ENCODE measurements at regions not wholly inside any gene's neighbourhood (a gene's known extent, or its start where the extent isn't known, plus 50 kb on each side); places are given as distances from the start of the nearest gene placed in this dataset.

DNA sequence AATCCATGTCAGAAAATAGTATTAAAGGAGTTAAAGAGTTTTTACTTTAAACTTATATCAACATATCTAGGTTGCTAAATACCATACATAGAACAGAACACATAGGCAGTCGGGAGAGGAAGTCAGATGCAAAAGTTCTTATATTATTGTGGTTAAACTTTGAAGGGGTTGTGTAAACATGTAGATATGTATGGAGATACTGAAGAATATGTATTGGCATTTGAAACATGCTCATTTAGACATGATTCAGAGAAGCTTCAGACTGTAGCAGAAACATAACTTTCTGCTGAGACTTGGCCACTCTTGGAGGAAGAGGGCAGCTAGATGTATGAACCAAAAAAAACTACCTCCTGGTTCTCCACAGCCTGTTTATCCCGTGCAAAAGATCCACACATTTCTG lies 103.5 kb upstream of the FERD3L start:
- no peak overlapping the region for H3K4me3 ChIP-seq (ENCODE audit: low read length in 2 of 2)
- ChIA-PET POLR2A (ENCODE audit: partially characterized antibody) (no interaction called here), CTCF (ENCODE audit: partially characterized antibody) (no interaction called here)
- no peaks in the 10 kb centered on the region for H3K36me3 ChIP-seq (ENCODE audit: insufficient read depth, low read length)
- H3K27me3 ChIP-seq (ENCODE audit: insufficient read depth, low read length): no peaks in the 10 kb centered on the region
- H3K4me1 Mint-ChIP-seq: no peaks in the 10 kb centered on the region
- no peaks in the 10 kb centered on the region for H3K4me1 ChIP-seq (ENCODE audit: insufficient read depth, low read length)
- intact Hi-C loops (cut with micrococcal nuclease): no loop called here
- peaks cover 0 to 13% (median 2%) of the 10 kb centered on the region in 8 donors for H3K9me3 Mint-ChIP-seq
- no peaks in the 10 kb centered on the region for H3K36me3 Mint-ChIP-seq
- no peak overlapping the region for H3K27ac ChIP-seq (ENCODE audit: low read depth, low read length)
- DNase-seq: no peak
- peaks cover 0 to 4% of the 10 kb centered on the region in 2 donors for H3K9me3 ChIP-seq (ENCODE audit: control insufficient read depth in 1 of 2, low read length in 2 of 2)
- H3K27ac Mint-ChIP-seq: no peak overlapping the region
- no peak overlapping the region for H3K4me3 Mint-ChIP-seq
- no peaks in the 10 kb centered on the region for H3K27me3 Mint-ChIP-seq

DNA sequence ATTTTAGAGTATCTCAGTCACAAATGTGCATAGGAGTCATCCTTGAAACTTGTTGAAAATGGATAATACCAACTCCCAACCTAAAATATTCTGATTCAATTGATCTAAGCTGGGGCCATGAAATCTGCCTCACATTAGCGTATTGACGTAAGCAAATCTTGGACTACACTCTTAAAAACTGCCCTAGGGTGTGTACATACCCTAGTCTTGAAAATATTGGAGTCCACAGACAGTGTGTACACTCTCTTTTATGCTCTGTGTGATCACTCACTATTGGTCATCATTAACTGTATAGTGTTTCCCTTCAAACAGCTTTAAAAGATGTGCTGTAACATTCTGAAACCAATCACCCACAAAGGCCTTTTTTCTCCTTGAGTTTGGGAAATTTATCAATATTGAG lies 102.9 kb upstream of the FERD3L start:
- no peak overlapping the region for H3K4me3 ChIP-seq (ENCODE audit: low read length in 2 of 2)
- POLR2A ChIA-PET (ENCODE audit: partially characterized antibody): no interaction called here
- H3K4me1 ChIP-seq (ENCODE audit: insufficient read depth, low read length): no peaks in the 10 kb centered on the region
- H3K27me3 ChIP-seq (ENCODE audit: insufficient read depth, low read length): no peaks in the 10 kb centered on the region
- CTCF ChIA-PET (ENCODE audit: partially characterized antibody): no interaction called here
- Mint-ChIP-seq H3K27me3 (no peaks in the 10 kb centered on the region), H3K4me3 (no peak overlapping the region), H3K4me1 (no peaks in the 10 kb centered on the region), H3K9me3 (peaks cover 0 to 14% (median 3%) of the 10 kb centered on the region in 8 donors), H3K27ac (no peak overlapping the region), H3K36me3 (no peaks in the 10 kb centered on the region)
- no peaks in the 10 kb centered on the region for H3K36me3 ChIP-seq (ENCODE audit: insufficient read depth, low read length)
- intact Hi-C loops (cut with micrococcal nuclease): no loop called here
- peaks cover 0 to 4% of the 10 kb centered on the region in 2 donors for H3K9me3 ChIP-seq (ENCODE audit: control insufficient read depth in 1 of 2, low read length in 2 of 2)
- DNase-seq: no peak
- no peak overlapping the region for H3K27ac ChIP-seq (ENCODE audit: low read depth, low read length)

DNA sequence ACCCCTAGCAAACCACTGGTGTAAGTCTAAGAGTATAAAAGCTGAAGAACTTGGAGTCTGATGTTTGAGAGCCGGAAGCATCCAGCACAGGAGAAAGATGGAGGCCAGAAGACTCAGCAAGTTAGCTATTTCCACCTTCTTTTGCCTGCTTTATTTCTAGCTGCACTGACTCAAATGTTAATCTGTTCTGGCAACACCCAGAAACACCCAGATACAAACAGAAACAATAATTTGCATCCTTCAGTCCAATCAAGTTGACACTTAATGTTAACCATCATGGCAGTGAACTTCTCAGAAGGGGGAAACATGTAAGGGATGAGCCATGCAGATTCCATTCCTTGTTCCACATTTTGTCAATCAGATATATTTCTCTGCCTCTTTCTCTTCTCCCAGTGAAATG lies 101.8 kb upstream of the FERD3L start:
- peaks cover 4 to 18% (median 6%) of the 10 kb centered on the region in 8 donors for H3K9me3 Mint-ChIP-seq
- ChIA-PET CTCF (ENCODE audit: partially characterized antibody) (no interaction called here), POLR2A (ENCODE audit: partially characterized antibody) (no interaction called here)
- DNase-seq: no peak
- peaks cover 0 to 8% of the 10 kb centered on the region in 2 donors for H3K9me3 ChIP-seq (ENCODE audit: control insufficient read depth in 1 of 2, low read length in 2 of 2)
- no peak overlapping the region for H3K27ac Mint-ChIP-seq
- H3K27me3 ChIP-seq (ENCODE audit: insufficient read depth, low read length): no peaks in the 10 kb centered on the region
- H3K27ac ChIP-seq (ENCODE audit: low read depth, low read length): no peak overlapping the region
- no peaks in the 10 kb centered on the region for H3K36me3 ChIP-seq (ENCODE audit: insufficient read depth, low read length)
- no peaks in the 10 kb centered on the region for H3K27me3 Mint-ChIP-seq
- H3K36me3 Mint-ChIP-seq: no peaks in the 10 kb centered on the region
- H3K4me1 ChIP-seq (ENCODE audit: insufficient read depth, low read length): no peaks in the 10 kb centered on the region
- intact Hi-C loops (cut with micrococcal nuclease): no loop called here
- H3K4me3 ChIP-seq (ENCODE audit: low read length in 2 of 2): no peak overlapping the region
- no peak overlapping the region for H3K4me3 Mint-ChIP-seq
- H3K4me1 Mint-ChIP-seq: no peaks in the 10 kb centered on the region

DNA sequence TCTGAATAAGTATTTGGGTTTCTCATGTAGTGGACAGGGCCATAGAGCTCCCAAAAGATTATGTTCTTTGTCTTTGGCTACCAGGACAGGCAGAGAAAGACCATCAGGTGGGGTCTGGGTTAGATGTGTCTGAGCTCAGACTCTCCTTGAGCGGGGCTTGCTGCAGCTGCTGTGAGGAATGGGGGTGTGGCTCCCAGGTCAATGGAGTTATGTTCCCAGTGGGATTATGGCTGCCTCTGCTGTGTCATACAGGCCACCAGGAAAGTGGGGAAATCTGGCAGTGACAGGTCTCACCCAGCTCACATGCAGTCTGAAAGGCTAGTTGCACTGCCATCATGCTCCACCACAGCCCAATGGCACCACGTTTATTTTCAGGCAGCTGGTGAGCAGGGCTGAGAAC lies 97.0 kb upstream of the FERD3L start:
- peaks cover 0 to 37% (median 17%) of the 10 kb centered on the region in 8 donors for H3K9me3 Mint-ChIP-seq
- DNase-seq: no peak
- intact Hi-C loops (cut with micrococcal nuclease): no loop called here
- H3K4me3 ChIP-seq (ENCODE audit: low read length in 2 of 2): no peak overlapping the region
- no peak overlapping the region for H3K4me3 Mint-ChIP-seq
- H3K27me3 ChIP-seq (ENCODE audit: insufficient read depth, low read length): no peaks in the 10 kb centered on the region
- CTCF ChIA-PET (ENCODE audit: partially characterized antibody): no interaction called here
- no peaks in the 10 kb centered on the region for H3K36me3 Mint-ChIP-seq
- H3K9me3 ChIP-seq (ENCODE audit: control insufficient read depth in 1 of 2, low read length in 2 of 2): peaks cover 0 to 11% of the 10 kb centered on the region in 2 donors
- H3K27me3 Mint-ChIP-seq: no peaks in the 10 kb centered on the region
- H3K27ac ChIP-seq (ENCODE audit: low read depth, low read length): no peak overlapping the region
- H3K4me1 Mint-ChIP-seq: no peaks in the 10 kb centered on the region
- no peak overlapping the region for H3K27ac Mint-ChIP-seq
- POLR2A ChIA-PET (ENCODE audit: partially characterized antibody): no interaction called here
- H3K4me1 ChIP-seq (ENCODE audit: insufficient read depth, low read length): no peaks in the 10 kb centered on the region
- no peaks in the 10 kb centered on the region for H3K36me3 ChIP-seq (ENCODE audit: insufficient read depth, low read length)

DNA sequence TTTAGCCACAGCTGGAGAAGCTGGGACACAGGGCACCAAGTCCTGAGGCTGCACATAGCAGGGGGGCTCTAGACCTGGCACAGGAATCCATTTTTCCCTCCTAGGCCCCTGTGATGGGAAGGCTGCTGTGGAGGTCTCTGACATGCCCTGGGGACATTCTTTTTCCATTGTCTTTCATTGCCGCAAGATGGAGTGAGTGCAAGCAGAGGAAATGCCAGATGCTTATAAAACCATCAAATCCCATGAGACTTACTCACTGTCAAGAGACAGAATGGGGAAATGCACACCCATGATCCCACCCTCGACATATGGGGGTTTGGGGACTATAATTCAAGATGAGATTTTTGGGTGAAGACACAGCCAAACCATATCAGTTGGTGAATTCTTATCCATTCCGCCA lies 94.7 kb upstream of the FERD3L start:
- ChIA-PET POLR2A (ENCODE audit: partially characterized antibody) (no interaction called here), CTCF (ENCODE audit: partially characterized antibody) (no interaction called here)
- no peaks in the 10 kb centered on the region for H3K27me3 ChIP-seq (ENCODE audit: insufficient read depth, low read length)
- intact Hi-C loops (cut with micrococcal nuclease): no loop called here
- no peaks in the 10 kb centered on the region for H3K27me3 Mint-ChIP-seq
- no peaks in the 10 kb centered on the region for H3K36me3 ChIP-seq (ENCODE audit: insufficient read depth, low read length)
- H3K4me1 Mint-ChIP-seq: no peaks in the 10 kb centered on the region
- no peaks in the 10 kb centered on the region for H3K4me1 ChIP-seq (ENCODE audit: insufficient read depth, low read length)
- no peak overlapping the region for H3K27ac Mint-ChIP-seq
- H3K9me3 Mint-ChIP-seq: peaks cover 0 to 40% (median 18%) of the 10 kb centered on the region in 8 donors
- DNase-seq: no peak
- H3K9me3 ChIP-seq (ENCODE audit: control insufficient read depth in 1 of 2, low read length in 2 of 2): peaks cover 0 to 11% of the 10 kb centered on the region in 2 donors
- H3K4me3 Mint-ChIP-seq: no peak overlapping the region
- no peak overlapping the region for H3K4me3 ChIP-seq (ENCODE audit: low read length in 2 of 2)
- no peak overlapping the region for H3K27ac ChIP-seq (ENCODE audit: low read depth, low read length)
- no peaks in the 10 kb centered on the region for H3K36me3 Mint-ChIP-seq

DNA sequence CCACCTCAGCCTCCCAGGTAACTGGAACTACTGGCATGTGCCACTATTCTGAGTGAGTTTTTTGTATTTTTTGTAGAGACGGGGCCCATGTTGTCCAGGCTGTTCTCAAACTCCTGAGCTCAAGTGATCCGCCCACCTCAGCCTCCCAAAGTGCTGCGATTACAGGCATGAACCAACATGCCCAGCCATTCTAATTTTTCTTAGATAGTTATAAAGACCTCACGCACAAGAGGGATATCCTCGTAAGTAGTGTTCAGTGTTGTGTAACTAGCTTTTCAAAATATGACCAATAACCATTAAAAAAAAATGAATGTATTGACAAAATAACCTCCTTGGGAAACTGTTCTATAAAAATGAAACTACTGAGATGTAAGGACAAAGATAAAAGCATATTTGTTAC lies 90.5 kb upstream of the FERD3L start:
- Histone ChIP-seq H3K4me1 (ENCODE audit: insufficient read depth, low read length) (no peaks in the 10 kb centered on the region), H3K27me3 (ENCODE audit: insufficient read depth, low read length) (no peaks in the 10 kb centered on the region), H3K36me3 (ENCODE audit: insufficient read depth, low read length) (no peaks in the 10 kb centered on the region), H3K27ac (ENCODE audit: low read depth, low read length) (no peak overlapping the region), H3K4me3 (ENCODE audit: low read length in 2 of 2) (no peak overlapping the region), H3K9me3 (ENCODE audit: control insufficient read depth in 1 of 2, low read length in 2 of 2) (no peaks in the 10 kb centered on the region)
- no peak for DNase-seq
- no peaks in the 10 kb centered on the region for H3K36me3 Mint-ChIP-seq
- H3K4me3 Mint-ChIP-seq: no peak overlapping the region
- POLR2A ChIA-PET (ENCODE audit: partially characterized antibody): no interaction called here
- H3K9me3 Mint-ChIP-seq: peaks cover 0 to 21% (median 6%) of the 10 kb centered on the region in 8 donors
- no peaks in the 10 kb centered on the region for H3K27me3 Mint-ChIP-seq
- no peaks in the 10 kb centered on the region for H3K4me1 Mint-ChIP-seq
- CTCF ChIA-PET (ENCODE audit: partially characterized antibody): no interaction called here
- intact Hi-C loops (cut with micrococcal nuclease): no loop called here
- no peak overlapping the region for H3K27ac Mint-ChIP-seq

DNA sequence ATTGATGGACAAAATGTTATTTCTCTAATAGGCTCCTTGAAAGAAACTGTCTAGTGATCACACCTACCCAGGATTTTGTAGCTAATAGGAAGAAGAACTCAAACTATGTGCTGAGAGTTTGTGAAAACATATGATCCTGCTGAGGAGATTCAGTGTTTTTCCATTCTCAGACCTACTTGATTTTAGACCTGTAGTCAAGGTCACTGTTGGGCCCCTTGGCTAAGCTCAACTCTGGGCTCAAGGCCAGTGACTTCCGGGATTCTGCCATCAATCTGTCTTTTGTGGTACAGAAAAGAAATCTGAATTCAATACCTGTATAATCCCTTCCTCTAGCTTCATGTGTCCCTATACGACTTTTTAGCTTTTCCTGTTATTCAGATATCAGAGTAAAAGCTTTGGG lies 79.7 kb upstream of the FERD3L start:
- no peak for DNase-seq
- intact Hi-C loops (cut with micrococcal nuclease): no loop called here
- H3K27me3 Mint-ChIP-seq: no peaks in the 10 kb centered on the region
- no peaks in the 10 kb centered on the region for H3K4me1 Mint-ChIP-seq
- CTCF ChIA-PET (ENCODE audit: partially characterized antibody): no interaction called here
- no peaks in the 10 kb centered on the region for H3K9me3 ChIP-seq (ENCODE audit: control insufficient read depth in 1 of 2, low read length in 2 of 2)
- no peak overlapping the region for H3K27ac Mint-ChIP-seq
- H3K4me3 ChIP-seq (ENCODE audit: low read length in 2 of 2): no peak overlapping the region
- POLR2A ChIA-PET (ENCODE audit: partially characterized antibody): no interaction called here
- no peaks in the 10 kb centered on the region for H3K4me1 ChIP-seq (ENCODE audit: insufficient read depth, low read length)
- no peak overlapping the region for H3K4me3 Mint-ChIP-seq
- no peaks in the 10 kb centered on the region for H3K27me3 ChIP-seq (ENCODE audit: insufficient read depth, low read length)
- peaks cover 0 to 16% (median 12%) of the 10 kb centered on the region in 8 donors for H3K9me3 Mint-ChIP-seq
- no peak overlapping the region for H3K27ac ChIP-seq (ENCODE audit: low read depth, low read length)
- H3K36me3 Mint-ChIP-seq: no peaks in the 10 kb centered on the region
- H3K36me3 ChIP-seq (ENCODE audit: insufficient read depth, low read length): no peaks in the 10 kb centered on the region

DNA sequence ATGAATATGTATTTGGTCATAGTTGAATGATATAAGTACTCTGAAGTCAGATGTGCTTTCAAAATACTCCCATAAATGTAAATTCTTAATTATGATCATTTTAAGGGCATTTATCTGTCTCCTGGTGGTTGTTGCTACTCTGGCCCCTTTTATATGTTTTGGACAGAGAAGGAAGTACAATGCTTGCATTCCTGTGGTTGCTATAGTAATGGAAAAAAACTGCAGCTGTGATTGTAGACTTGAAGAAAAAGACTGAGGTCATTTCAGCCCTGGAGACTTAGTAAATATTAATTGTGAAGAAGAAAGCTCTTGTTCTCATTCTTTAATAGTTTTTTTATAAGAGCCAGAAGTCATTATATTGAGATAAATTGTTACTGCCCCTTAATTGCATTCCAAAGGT lies 70.2 kb upstream of the FERD3L start:
- Mint-ChIP-seq H3K4me3 (no peak overlapping the region), H3K36me3 (no peaks in the 10 kb centered on the region), H3K27me3 (no peaks in the 10 kb centered on the region), H3K9me3 (peaks cover 0 to 8% (median 2%) of the 10 kb centered on the region in 8 donors), H3K27ac (no peak overlapping the region), H3K4me1 (no peaks in the 10 kb centered on the region)
- CTCF ChIA-PET (ENCODE audit: partially characterized antibody): no interaction called here
- no peak overlapping the region for H3K4me3 ChIP-seq (ENCODE audit: low read length in 2 of 2)
- no peaks in the 10 kb centered on the region for H3K4me1 ChIP-seq (ENCODE audit: insufficient read depth, low read length)
- intact Hi-C loops (cut with micrococcal nuclease): no loop called here
- no peaks in the 10 kb centered on the region for H3K27me3 ChIP-seq (ENCODE audit: insufficient read depth, low read length)
- no peak overlapping the region for H3K27ac ChIP-seq (ENCODE audit: low read depth, low read length)
- H3K36me3 ChIP-seq (ENCODE audit: insufficient read depth, low read length): no peaks in the 10 kb centered on the region
- POLR2A ChIA-PET (ENCODE audit: partially characterized antibody): no interaction called here
- no peak for DNase-seq
- H3K9me3 ChIP-seq (ENCODE audit: control insufficient read depth in 1 of 2, low read length in 2 of 2): no peaks in the 10 kb centered on the region
